ENCODE measurements at regions not wholly inside any gene's neighbourhood (a gene's known extent, or its start where the extent isn't known, plus 50 kb on each side); places are given as distances from the start of the nearest gene placed in this dataset.

DNA sequence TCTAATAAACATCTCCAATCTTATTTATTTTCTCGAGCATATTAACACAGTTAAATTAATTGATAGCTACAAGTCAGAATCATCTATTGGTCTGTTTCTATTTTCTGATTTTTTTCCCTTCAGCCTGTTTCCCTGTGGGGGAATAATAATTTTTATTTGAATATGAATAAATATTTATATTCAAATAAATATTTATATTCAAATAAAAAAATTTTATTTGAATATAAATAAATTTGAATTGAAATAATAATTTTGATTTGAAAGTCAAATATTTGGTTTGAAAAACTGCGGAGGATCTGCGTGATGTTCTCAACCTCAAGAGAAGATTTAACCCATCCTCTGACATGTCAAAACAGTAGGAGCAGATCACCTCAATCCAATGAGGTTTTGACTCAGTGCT, 380.1 kb upstream of the MEIS2 start:
- Histone ChIP-seq H3K9ac (no peak overlapping the region), H4K20me1 (ENCODE audit: insufficient read depth) (no peaks in the 10 kb centered on the region), H3K27me3 (ENCODE audit: insufficient read depth) (no peaks in the 10 kb centered on the region), H3K36me3 (replicated peaks in 1 of 2; ENCODE audit: control insufficient read depth in 1 of 2, insufficient read depth in 2 of 2, low read length in 1 of 2) (no peaks in the 10 kb centered on the region), H3K4me2 (no peak overlapping the region), H3K79me2 (ENCODE audit: insufficient read depth) (no peaks in the 10 kb centered on the region), H3K27ac (ENCODE audit: low read depth in 2 of 2, low read length in 1 of 2) (no peak overlapping the region), H3K4me1 (ENCODE audit: control insufficient read depth in 1 of 2, insufficient read depth in 2 of 2, low read depth in 1 of 2, low read length in 1 of 2) (no peaks in the 10 kb centered on the region; a peak in 1 of 4 replicates), H3K9me2 (0 out of 2 replicates have a peak, but pooled peaks cover 3% of the 10 kb centered on the region), H3K9me3 (no peaks in the 10 kb centered on the region), H2AFZ (ENCODE audit: low read depth) (no peak overlapping the region), H3F3A (replicated peaks; ENCODE audit: insufficient read depth) (no peaks in the 10 kb centered on the region), H3K4me3 (ENCODE audit: low read depth in 2 of 2, low read length in 1 of 2) (no peak overlapping the region)
- ChIA-PET CTCF (no interaction called here), POLR2A (no interaction called here)
- DNase-seq: no peak
- WGBS (ENCODE audit: low lambda C conversion rate): 69% methylated on average over 3 of the region's 3 CpGs
- TF ChIP-seq, protein P1, sequence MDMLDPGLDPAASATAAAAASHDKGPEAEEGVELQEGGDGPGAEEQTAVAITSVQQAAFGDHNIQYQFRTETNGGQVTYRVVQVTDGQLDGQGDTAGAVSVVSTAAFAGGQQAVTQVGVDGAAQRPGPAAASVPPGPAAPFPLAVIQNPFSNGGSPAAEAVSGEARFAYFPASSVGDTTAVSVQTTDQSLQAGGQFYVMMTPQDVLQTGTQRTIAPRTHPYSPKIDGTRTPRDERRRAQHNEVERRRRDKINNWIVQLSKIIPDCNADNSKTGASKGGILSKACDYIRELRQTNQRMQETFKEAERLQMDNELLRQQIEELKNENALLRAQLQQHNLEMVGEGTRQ (IDR thresholded peaks at IDR 0.05; ENCODE audit: borderline replicate concordance, low read depth, low read length): no peak

DNA sequence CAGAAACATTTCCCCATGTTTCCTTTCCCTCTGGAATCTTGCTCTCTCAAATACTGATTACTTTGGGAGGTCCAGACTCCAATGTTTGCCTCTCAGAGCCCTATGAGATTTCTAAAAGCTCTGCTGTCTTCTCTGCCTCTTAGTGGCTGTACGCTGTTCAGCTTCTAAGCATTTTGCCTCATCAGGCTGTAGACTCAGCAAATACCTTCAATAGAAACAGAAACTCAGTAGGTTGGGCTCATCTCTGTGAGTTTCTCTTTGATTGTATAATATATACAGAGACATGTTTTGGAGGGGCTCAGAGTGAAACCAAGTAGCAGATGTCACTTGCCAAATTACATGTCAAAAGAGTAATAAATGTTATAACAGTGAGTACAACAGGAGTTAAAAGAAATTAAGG, 380.8 kb upstream of the MEIS2 start:
- Histone ChIP-seq H3K79me2 (ENCODE audit: insufficient read depth) (no peaks in the 10 kb centered on the region), H2AFZ (ENCODE audit: low read depth) (no peak overlapping the region), H3K4me3 (ENCODE audit: low read depth in 2 of 2, low read length in 1 of 2) (no peak overlapping the region), H3K9me3 (no peaks in the 10 kb centered on the region), H3K36me3 (replicated peaks in 1 of 2; ENCODE audit: control insufficient read depth in 1 of 2, insufficient read depth in 2 of 2, low read length in 1 of 2) (no peaks in the 10 kb centered on the region), H3K9me2 (0 out of 2 replicates have a peak, but pooled peaks cover 3% of the 10 kb centered on the region), H3K4me1 (ENCODE audit: control insufficient read depth in 1 of 2, insufficient read depth in 2 of 2, low read depth in 1 of 2, low read length in 1 of 2) (no peaks in the 10 kb centered on the region; a peak in 1 of 4 replicates), H4K20me1 (ENCODE audit: insufficient read depth) (no peaks in the 10 kb centered on the region), H3K9ac (no peak overlapping the region), H3K4me2 (no peak overlapping the region), H3K27me3 (ENCODE audit: insufficient read depth) (no peaks in the 10 kb centered on the region), H3F3A (replicated peaks; ENCODE audit: insufficient read depth) (no peaks in the 10 kb centered on the region), H3K27ac (ENCODE audit: low read depth in 2 of 2, low read length in 1 of 2) (no peak overlapping the region)
- DNase-seq: no peak
- ChIA-PET CTCF (interaction anchor here (1.8 kb wide), 1 partner anchor 313 kb away, joined by 5 read pairs; no protein-coding TSS in a partner anchor), POLR2A (no interaction called here)
- 46% methylated on average over 1 of the region's 1 CpG for WGBS (ENCODE audit: low lambda C conversion rate)
- TF ChIP-seq, protein P2, sequence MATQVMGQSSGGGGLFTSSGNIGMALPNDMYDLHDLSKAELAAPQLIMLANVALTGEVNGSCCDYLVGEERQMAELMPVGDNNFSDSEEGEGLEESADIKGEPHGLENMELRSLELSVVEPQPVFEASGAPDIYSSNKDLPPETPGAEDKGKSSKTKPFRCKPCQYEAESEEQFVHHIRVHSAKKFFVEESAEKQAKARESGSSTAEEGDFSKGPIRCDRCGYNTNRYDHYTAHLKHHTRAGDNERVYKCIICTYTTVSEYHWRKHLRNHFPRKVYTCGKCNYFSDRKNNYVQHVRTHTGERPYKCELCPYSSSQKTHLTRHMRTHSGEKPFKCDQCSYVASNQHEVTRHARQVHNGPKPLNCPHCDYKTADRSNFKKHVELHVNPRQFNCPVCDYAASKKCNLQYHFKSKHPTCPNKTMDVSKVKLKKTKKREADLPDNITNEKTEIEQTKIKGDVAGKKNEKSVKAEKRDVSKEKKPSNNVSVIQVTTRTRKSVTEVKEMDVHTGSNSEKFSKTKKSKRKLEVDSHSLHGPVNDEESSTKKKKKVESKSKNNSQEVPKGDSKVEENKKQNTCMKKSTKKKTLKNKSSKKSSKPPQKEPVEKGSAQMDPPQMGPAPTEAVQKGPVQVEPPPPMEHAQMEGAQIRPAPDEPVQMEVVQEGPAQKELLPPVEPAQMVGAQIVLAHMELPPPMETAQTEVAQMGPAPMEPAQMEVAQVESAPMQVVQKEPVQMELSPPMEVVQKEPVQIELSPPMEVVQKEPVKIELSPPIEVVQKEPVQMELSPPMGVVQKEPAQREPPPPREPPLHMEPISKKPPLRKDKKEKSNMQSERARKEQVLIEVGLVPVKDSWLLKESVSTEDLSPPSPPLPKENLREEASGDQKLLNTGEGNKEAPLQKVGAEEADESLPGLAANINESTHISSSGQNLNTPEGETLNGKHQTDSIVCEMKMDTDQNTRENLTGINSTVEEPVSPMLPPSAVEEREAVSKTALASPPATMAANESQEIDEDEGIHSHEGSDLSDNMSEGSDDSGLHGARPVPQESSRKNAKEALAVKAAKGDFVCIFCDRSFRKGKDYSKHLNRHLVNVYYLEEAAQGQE (IDR thresholded peaks at IDR 0.05; ENCODE audit: low read depth, low read length): no peak
- TF ChIP-seq, protein P3, sequence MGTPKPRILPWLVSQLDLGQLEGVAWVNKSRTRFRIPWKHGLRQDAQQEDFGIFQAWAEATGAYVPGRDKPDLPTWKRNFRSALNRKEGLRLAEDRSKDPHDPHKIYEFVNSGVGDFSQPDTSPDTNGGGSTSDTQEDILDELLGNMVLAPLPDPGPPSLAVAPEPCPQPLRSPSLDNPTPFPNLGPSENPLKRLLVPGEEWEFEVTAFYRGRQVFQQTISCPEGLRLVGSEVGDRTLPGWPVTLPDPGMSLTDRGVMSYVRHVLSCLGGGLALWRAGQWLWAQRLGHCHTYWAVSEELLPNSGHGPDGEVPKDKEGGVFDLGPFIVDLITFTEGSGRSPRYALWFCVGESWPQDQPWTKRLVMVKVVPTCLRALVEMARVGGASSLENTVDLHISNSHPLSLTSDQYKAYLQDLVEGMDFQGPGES (IDR thresholded peaks at IDR 0.05; ENCODE audit: low read depth, low read length): no peak
- TF ChIP-seq, protein P4, sequence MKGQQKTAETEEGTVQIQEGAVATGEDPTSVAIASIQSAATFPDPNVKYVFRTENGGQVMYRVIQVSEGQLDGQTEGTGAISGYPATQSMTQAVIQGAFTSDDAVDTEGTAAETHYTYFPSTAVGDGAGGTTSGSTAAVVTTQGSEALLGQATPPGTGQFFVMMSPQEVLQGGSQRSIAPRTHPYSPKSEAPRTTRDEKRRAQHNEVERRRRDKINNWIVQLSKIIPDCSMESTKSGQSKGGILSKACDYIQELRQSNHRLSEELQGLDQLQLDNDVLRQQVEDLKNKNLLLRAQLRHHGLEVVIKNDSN (IDR thresholded peaks at IDR 0.05; ENCODE audit: borderline replicate concordance, low read depth): no peak
- TF ChIP-seq GATA2 (CRISPR knock-in tag; IDR thresholded peaks at IDR 0.05): no peak
- no peak for TF ChIP-seq CHD2 (IDR thresholded peaks at IDR 0.05; ENCODE audit: low read length, partially characterized antibody)
- no peak for TF ChIP-seq TEAD4 (IDR thresholded peaks at IDR 0.05; ENCODE audit: borderline replicate concordance, insufficient read depth)
- no peak for TF ChIP-seq RAD21 (IDR thresholded peaks at IDR 0.05; ENCODE audit: low read length)
- TF ChIP-seq FOXJ3 (CRISPR knock-in tag; IDR thresholded peaks at IDR 0.05): no peak
- no peak for TF ChIP-seq ELF1 (IDR thresholded peaks at IDR 0.05)
- TF ChIP-seq, protein P1 (IDR thresholded peaks at IDR 0.05; ENCODE audit: borderline replicate concordance, low read depth, low read length): no peak
- TF ChIP-seq FOSL2 (IDR thresholded peaks at IDR 0.05; ENCODE audit: borderline replicate concordance, low read depth): no peak

Measured in SK-N-SH (cell line).